GM11168 (cell line): ENCODE measurements at regions not wholly inside any gene's neighbourhood (a gene's known extent, or its start where the extent isn't known, plus 50 kb on each side); places are given as distances from the start of the nearest gene placed in this dataset.

ENCODE experiments used
- in situ Hi-C: fragments of 300-500 bp; cut with MboI; formaldehyde crosslinking; loops from one replicate; pipeline ENCODE4 v1.12.0; 2022; ENCODE audit warnings: low sequenced_read_pairs; ENCODE audit not compliant: unreplicated experiment

- in situ Hi-C loops, result no loop called here
Observed at GRCh38 chr16:52812678-52813556, 239.8 kb downstream of the CHD9NB start.

- in situ Hi-C loops, result no loop called here
Observed at GRCh38 chr16:52805559-52806168, 247.0 kb downstream of the CHD9NB start.

GRCh38 chr16:52800432-52800831 is 252.3 kb downstream of the CHD9NB start:
- in situ Hi-C loops, result no loop called here

GRCh38 chr16:52799149-52799548 is 252.2 kb upstream of the TOX3 start:
- in situ Hi-C loops, result no loop called here

GRCh38 chr16:52787709-52788108 is 240.8 kb upstream of the TOX3 start:
- in situ Hi-C loops, result no loop called here

GRCh38 chr16:52786091-52786490 is 239.1 kb upstream of the TOX3 start:
- in situ Hi-C loops, result no loop called here

GRCh38 chr16:52785653-52786052 is 238.7 kb upstream of the TOX3 start:
- in situ Hi-C loops, result no loop called here

GRCh38 chr16:52783616-52784015 is 236.7 kb upstream of the TOX3 start:
- in situ Hi-C loops, result no loop called here

- in situ Hi-C loops, result no loop called here
Observed at GRCh38 chr16:52781005-52781630, 234.2 kb upstream of the TOX3 start.

- in situ Hi-C loops, result no loop called here
Observed at GRCh38 chr16:52773026-52773425, 226.1 kb upstream of the TOX3 start.

- in situ Hi-C loops, result no loop called here
Observed at GRCh38 chr16:52770828-52771227, 223.9 kb upstream of the TOX3 start.

- in situ Hi-C loops, result no loop called here
Observed at GRCh38 chr16:52758473-52758855, 211.5 kb upstream of the TOX3 start.

GRCh38 chr16:52757746-52758472 is 211.0 kb upstream of the TOX3 start:
- in situ Hi-C loops, result no loop called here

- in situ Hi-C loops, result no loop called here
Observed at GRCh38 chr16:52756812-52757517, 210.0 kb upstream of the TOX3 start.

GRCh38 chr16:52755396-52755795 is 208.5 kb upstream of the TOX3 start:
- in situ Hi-C loops, result no loop called here

GRCh38 chr16:52751035-52751434 is 204.1 kb upstream of the TOX3 start:
- in situ Hi-C loops, result no loop called here

- in situ Hi-C loops, result no loop called here
Observed at GRCh38 chr16:52748741-52749140, 201.8 kb upstream of the TOX3 start.

- in situ Hi-C loops, result no loop called here
Observed at GRCh38 chr16:52747088-52747595, 200.2 kb upstream of the TOX3 start.

- in situ Hi-C loops, result no loop called here
Observed at GRCh38 chr16:52743707-52744106, 196.8 kb upstream of the TOX3 start.

GRCh38 chr16:52742608-52743170 is 195.7 kb upstream of the TOX3 start:
- in situ Hi-C loops, result no loop called here
